Keratinocyte (primary cell): ENCODE measurements at regions not wholly inside any gene's neighbourhood (a gene's known extent, or its start where the extent isn't known, plus 50 kb on each side); places are given as distances from the start of the nearest gene placed in this dataset.

Experiments
- DNase-seq: peaks from one replicate; pipeline ENCODE4 v3.0.0-alpha.2; 2011; ENCODE audit warnings: low read depth, missing footprints, low spot score
- FAIRE-seq: peaks from 2 replicates; lab custom pipeline; 2011; peaks lifted over from hg19 to GRCh38; lab: Jason Lieb, UNC
- H2AFZ ChIP-seq: 2 replicates; pipeline ENCODE4 v1.6.0; 2012; ENCODE audit warnings: low read length, control low read depth, inconsistent platforms; ENCODE audit not compliant: control insufficient read depth
- H3K27ac ChIP-seq: 2 replicates; pipeline ENCODE4 v1.5.1; 2011; ENCODE audit warnings: low read length; ENCODE audit not compliant: control insufficient read depth, insufficient read depth
- H3K27me3 ChIP-seq: 3 replicates; pipeline ENCODE4 v1.6.0; 2011; ENCODE audit warnings: low read length; ENCODE audit not compliant: control insufficient read depth, insufficient read depth; ENCODE audit errors: extremely low read depth
- H3K36me3 ChIP-seq, 2 experiments: 2 replicates in 1 of 2; 3 replicates in 1 of 2; pipeline ENCODE4 v1.5.1; 2011; ENCODE audit warnings: low read length in 2 of 2, mild to moderate bottlenecking in 1 of 2; ENCODE audit not compliant: control insufficient read depth in 2 of 2, insufficient read depth in 2 of 2; ENCODE audit errors: extremely low read depth in 1 of 2
- H3K4me1 ChIP-seq: 3 replicates; pipeline ENCODE4 v1.5.1; 2011; ENCODE audit warnings: low read length; ENCODE audit not compliant: control insufficient read depth, insufficient read depth; ENCODE audit errors: extremely low read depth
- H3K4me2 ChIP-seq: 3 replicates; pipeline ENCODE4 v1.6.0; 2011; ENCODE audit warnings: low read depth, low read length; ENCODE audit not compliant: control insufficient read depth, insufficient read depth; ENCODE audit errors: extremely low read depth
- H3K4me3 ChIP-seq, 3 experiments: fragments of 200-600 bp in 1 of 3; sonication (generic) in 1 of 3; 2 replicates in 2 of 3; 3 replicates in 1 of 3; pipeline ENCODE4 v1.5.1; 2011 to 2016; ENCODE audit warnings: low read length in 3 of 3, mild to moderate bottlenecking in 3 of 3, control low read depth in 2 of 3, inconsistent platforms in 1 of 3, low read depth in 1 of 3, mixed read lengths in 1 of 3, mixed run types in 1 of 3, moderate library complexity in 1 of 3; ENCODE audit not compliant: control insufficient read depth in 2 of 3, insufficient read depth in 2 of 3; ENCODE audit errors: extremely low read depth in 1 of 3
- H3K79me2 ChIP-seq: 2 replicates; pipeline ENCODE4 v1.6.0; 2012; ENCODE audit warnings: low read length; ENCODE audit not compliant: control insufficient read depth, insufficient read depth
- H3K9ac ChIP-seq: 3 replicates; pipeline ENCODE4 v1.6.0; 2011; ENCODE audit warnings: low read length; ENCODE audit not compliant: control insufficient read depth, insufficient read depth; ENCODE audit errors: extremely low read depth
- H3K9me1 ChIP-seq: 3 replicates; pipeline ENCODE4 v1.6.0; 2011; ENCODE audit warnings: low read length; ENCODE audit not compliant: control insufficient read depth, insufficient read depth; ENCODE audit errors: extremely low read depth
- H3K9me3 ChIP-seq: 2 replicates; pipeline ENCODE4 v1.5.1; 2012; ENCODE audit warnings: low read depth, low read length; ENCODE audit not compliant: control insufficient read depth
- H4K20me1 ChIP-seq: 3 replicates; pipeline ENCODE4 v1.6.0; 2011; ENCODE audit warnings: low read length; ENCODE audit not compliant: control insufficient read depth, insufficient read depth; ENCODE audit errors: extremely low read depth
- CTCF ChIP-seq, 3 experiments: IDR thresholded peaks in 1 of 3; conservative IDR thresholded peaks in 1 of 3; optimal IDR thresholded peaks in 1 of 3; 2 replicates in 2 of 3; 3 replicates in 1 of 3; pipeline versions ENCODE3 to v1.5.1; 2011; ENCODE audit warnings: low read length in 3 of 3, mild to moderate bottlenecking in 3 of 3, moderate library complexity in 2 of 3, control low read depth in 1 of 3, inconsistent platforms in 1 of 3; ENCODE audit not compliant: insufficient read depth in 2 of 3; ENCODE audit errors: extremely low read depth in 1 of 3
- EZH2 ChIP-seq: IDR thresholded peaks from one replicate; pipeline ENCODE4 v1.6.1; 2012; ENCODE audit warnings: inconsistent platforms, mild to moderate bottlenecking, low read length, moderate library complexity
- dilution Hi-C: fragments of 300-500 bp; cut with MboI; formaldehyde crosslinking; loops from one replicate; pipeline ENCODE4 v1.7.0; 2020; ENCODE audit warnings: low sequenced_read_pairs; ENCODE audit not compliant: extremely low pct_ligation_motif_present

- H3K9me1 ChIP-seq = no peaks in the 10 kb centered on the region
- H4K20me1 ChIP-seq = no peaks in the 10 kb centered on the region
- dilution Hi-C loops = no loop called here
- FAIRE-seq (no peak), DNase-seq (no peak)
- no peaks in the 10 kb centered on the region for H3K4me1 ChIP-seq
- no peak overlapping the region for H3K4me3 ChIP-seq
- no peak overlapping the region for H2AFZ ChIP-seq
- no peaks in the 10 kb centered on the region for H3K36me3 ChIP-seq
- no peak for TF ChIP-seq EZH2
- TF ChIP-seq CTCF (optimal IDR thresholded peaks at IDR 0.05 in 1 of 3, IDR thresholded peaks at IDR 0.05 in 1 of 3, conservative IDR thresholded peaks at IDR 0.05 in 1 of 3; ENCODE audit: extremely low read depth in 1 of 3, insufficient read depth in 2 of 3, low read length in 3 of 3) = no peak
- no peak overlapping the region for H3K9ac ChIP-seq
- H3K4me2 ChIP-seq = no peak overlapping the region
- H3K27ac ChIP-seq = no peak overlapping the region
- H3K27me3 ChIP-seq = no peaks in the 10 kb centered on the region
- no peaks in the 10 kb centered on the region for H3K9me3 ChIP-seq
- no peaks in the 10 kb centered on the region for H3K79me2 ChIP-seq
Measured at GRCh38 chr9:11190719-11191118, 577.9 kb upstream of the PTPRD start.

- Histone ChIP-seq H3K4me1 (no peaks in the 10 kb centered on the region), H3K4me3 (no peak overlapping the region), H3K27me3 (no peaks in the 10 kb centered on the region), H3K27ac (no peak overlapping the region), H3K9me1 (no peaks in the 10 kb centered on the region), H3K9ac (no peak overlapping the region), H2AFZ (no peak overlapping the region), H4K20me1 (no peaks in the 10 kb centered on the region), H3K36me3 (no peaks in the 10 kb centered on the region), H3K4me2 (no peak overlapping the region), H3K9me3 (no peaks in the 10 kb centered on the region), H3K79me2 (no peaks in the 10 kb centered on the region)
- DNase-seq = no peak
- no peak for FAIRE-seq
- TF ChIP-seq CTCF (optimal IDR thresholded peaks at IDR 0.05 in 1 of 3, IDR thresholded peaks at IDR 0.05 in 1 of 3, conservative IDR thresholded peaks at IDR 0.05 in 1 of 3; ENCODE audit: extremely low read depth in 1 of 3, insufficient read depth in 2 of 3, low read length in 3 of 3) = no peak
- dilution Hi-C loops = no loop called here
Measured at GRCh38 chr9:11192993-11193392, 580.2 kb upstream of the PTPRD start.
